Parathyroid adenoma (tissue), 2 donors: ENCODE measurements at regions not wholly inside any gene's neighbourhood (a gene's known extent, or its start where the extent isn't known, plus 50 kb on each side); places are given as distances from the start of the nearest gene placed in this dataset.
A peak's percentile ranks its signal among the peaks of the same experiment; 100 is the strongest.

Experiments
- H2AFZ ChIP-seq: fragments of 300-600 bp; sonication (generic); one replicate; pipeline ENCODE4 v1.7.0; 2017; ENCODE audit warnings: antibody characterized with exemption, mild to moderate bottlenecking
- H3K27ac ChIP-seq: fragments of 300-600 bp; sonication (generic); one replicate; pipeline ENCODE4 v1.7.0; 2017
- H3K27me3 ChIP-seq: fragments of 300-600 bp; sonication (generic); one replicate; pipeline ENCODE4 v1.7.0; 2017; ENCODE audit warnings: low read length; ENCODE audit not compliant: control insufficient read depth, insufficient read depth
- H3K36me3 ChIP-seq: fragments of 300-600 bp; sonication (generic); one replicate; pipeline ENCODE4 v1.7.0; 2017; ENCODE audit warnings: low read length; ENCODE audit not compliant: control insufficient read depth, insufficient read depth
- H3K4me1 ChIP-seq: fragments of 300-600 bp; sonication (generic); one replicate; pipeline ENCODE4 v1.7.0; 2017; ENCODE audit warnings: control low read depth
- H3K4me2 ChIP-seq: fragments of 300-600 bp; sonication (generic); one replicate; pipeline ENCODE4 v1.7.0; 2017; ENCODE audit warnings: low read length
- H3K4me3 ChIP-seq: fragments of 300-600 bp; sonication (generic); one replicate; pipeline ENCODE4 v1.7.0; 2017; ENCODE audit warnings: low read depth, low read length
- H3K79me2 ChIP-seq: fragments of 300-600 bp; sonication (generic); one replicate; pipeline ENCODE4 v1.7.0; 2017; ENCODE audit warnings: control low read depth
- H3K9ac ChIP-seq: fragments of 300-600 bp; sonication (generic); one replicate; pipeline ENCODE4 v1.7.0; 2017; ENCODE audit warnings: mild to moderate bottlenecking
- H3K9me3 ChIP-seq: fragments of 300-600 bp; sonication (generic); one replicate; pipeline ENCODE4 v1.7.0; 2017; ENCODE audit warnings: low read length; ENCODE audit not compliant: control insufficient read depth
- TF ChIP-seq, protein P1 (sequence below): fragments of 300-600 bp; sonication (generic); IDR thresholded peaks from one replicate; pipeline ENCODE4 v1.7.0; 2017; ENCODE audit warnings: antibody characterized with exemption, mild to moderate bottlenecking
- donor health status: primary hyperparathyroidism.

DNA sequence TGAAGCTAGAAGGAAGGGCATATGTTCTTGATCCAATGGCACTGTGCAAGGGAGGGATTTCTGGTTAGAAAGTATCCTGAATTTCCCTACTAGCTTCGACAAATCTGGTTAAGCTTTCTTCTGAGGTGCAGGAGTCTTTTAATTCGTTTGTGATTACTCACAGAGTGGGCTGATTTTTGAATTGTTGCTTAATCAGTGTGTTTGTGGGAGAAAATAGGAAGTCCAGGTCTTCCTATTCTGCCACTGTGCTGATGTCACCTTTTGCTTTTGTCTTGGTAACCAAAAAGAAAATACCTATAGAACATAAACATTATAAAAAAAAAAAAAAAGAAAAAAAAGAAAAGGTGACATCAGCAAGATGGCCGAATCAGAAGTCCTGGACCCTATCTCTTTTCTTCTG is 1008.6 kb downstream of the TSN start:
- H3K4me1 ChIP-seq, result no peaks in the 10 kb centered on the region
- H3K9me3 ChIP-seq, result no peaks in the 10 kb centered on the region
- no peak overlapping the region for H3K9ac ChIP-seq
- H3K79me2 ChIP-seq, result no peaks in the 10 kb centered on the region
- no peak overlapping the region for H2AFZ ChIP-seq
- TF ChIP-seq, protein P1, sequence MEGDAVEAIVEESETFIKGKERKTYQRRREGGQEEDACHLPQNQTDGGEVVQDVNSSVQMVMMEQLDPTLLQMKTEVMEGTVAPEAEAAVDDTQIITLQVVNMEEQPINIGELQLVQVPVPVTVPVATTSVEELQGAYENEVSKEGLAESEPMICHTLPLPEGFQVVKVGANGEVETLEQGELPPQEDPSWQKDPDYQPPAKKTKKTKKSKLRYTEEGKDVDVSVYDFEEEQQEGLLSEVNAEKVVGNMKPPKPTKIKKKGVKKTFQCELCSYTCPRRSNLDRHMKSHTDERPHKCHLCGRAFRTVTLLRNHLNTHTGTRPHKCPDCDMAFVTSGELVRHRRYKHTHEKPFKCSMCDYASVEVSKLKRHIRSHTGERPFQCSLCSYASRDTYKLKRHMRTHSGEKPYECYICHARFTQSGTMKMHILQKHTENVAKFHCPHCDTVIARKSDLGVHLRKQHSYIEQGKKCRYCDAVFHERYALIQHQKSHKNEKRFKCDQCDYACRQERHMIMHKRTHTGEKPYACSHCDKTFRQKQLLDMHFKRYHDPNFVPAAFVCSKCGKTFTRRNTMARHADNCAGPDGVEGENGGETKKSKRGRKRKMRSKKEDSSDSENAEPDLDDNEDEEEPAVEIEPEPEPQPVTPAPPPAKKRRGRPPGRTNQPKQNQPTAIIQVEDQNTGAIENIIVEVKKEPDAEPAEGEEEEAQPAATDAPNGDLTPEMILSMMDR, result no peak
- H3K4me2 ChIP-seq, result no peak overlapping the region
- H3K27me3 ChIP-seq, result no peaks in the 10 kb centered on the region
- no peak overlapping the region for H3K27ac ChIP-seq
- no peak overlapping the region for H3K4me3 ChIP-seq
- H3K36me3 ChIP-seq, result no peaks in the 10 kb centered on the region

DNA sequence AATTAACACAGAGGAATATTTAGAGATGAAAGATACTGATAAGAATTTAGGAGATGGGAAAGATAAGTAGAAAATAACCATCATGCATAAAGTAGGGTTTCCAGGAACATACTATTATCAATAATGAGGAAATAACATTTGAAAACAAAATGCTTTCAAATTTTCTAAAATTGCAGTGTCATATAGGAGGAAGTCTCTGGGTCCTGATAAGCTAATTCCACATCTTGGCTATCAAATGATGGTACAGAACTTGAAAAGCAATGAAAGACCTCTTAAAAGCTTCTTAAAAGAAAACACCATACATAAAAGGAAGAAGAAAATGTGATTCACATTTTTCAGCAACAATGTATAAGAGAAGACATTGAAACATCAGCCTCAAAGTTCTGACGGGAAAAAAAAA is 1024.8 kb downstream of the TSN start:
- H3K4me1 ChIP-seq, result no peaks in the 10 kb centered on the region
- H3K9ac ChIP-seq, result no peak overlapping the region
- no peaks in the 10 kb centered on the region for H3K27me3 ChIP-seq
- H2AFZ ChIP-seq, result no peak overlapping the region
- H3K4me3 ChIP-seq, result no peak overlapping the region
- H3K36me3 ChIP-seq, result no peaks in the 10 kb centered on the region
- no peaks in the 10 kb centered on the region for H3K9me3 ChIP-seq
- no peaks in the 10 kb centered on the region for H3K79me2 ChIP-seq
- TF ChIP-seq, protein P1, result no peak
- no peak overlapping the region for H3K27ac ChIP-seq
- no peak overlapping the region for H3K4me2 ChIP-seq

DNA sequence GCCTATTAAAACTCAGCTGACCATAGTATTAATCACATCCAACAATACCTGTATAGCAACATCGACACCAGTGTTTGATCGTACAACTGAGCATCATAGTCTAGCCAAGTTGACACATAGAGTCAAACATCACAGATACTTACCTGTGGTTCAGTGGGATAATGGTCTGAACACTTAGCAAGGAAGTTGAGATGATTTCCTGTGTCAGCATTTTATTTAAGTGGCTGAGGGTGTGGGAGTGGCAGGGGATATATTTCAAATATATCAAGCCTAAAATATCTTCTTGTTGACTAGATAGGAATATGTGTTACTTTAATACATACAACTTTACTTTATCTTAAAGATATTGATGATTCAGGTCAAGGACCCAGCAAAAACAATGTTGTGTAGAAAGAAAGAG is 1038.6 kb downstream of the TSN start:
- TF ChIP-seq, protein P1, result no peak

DNA sequence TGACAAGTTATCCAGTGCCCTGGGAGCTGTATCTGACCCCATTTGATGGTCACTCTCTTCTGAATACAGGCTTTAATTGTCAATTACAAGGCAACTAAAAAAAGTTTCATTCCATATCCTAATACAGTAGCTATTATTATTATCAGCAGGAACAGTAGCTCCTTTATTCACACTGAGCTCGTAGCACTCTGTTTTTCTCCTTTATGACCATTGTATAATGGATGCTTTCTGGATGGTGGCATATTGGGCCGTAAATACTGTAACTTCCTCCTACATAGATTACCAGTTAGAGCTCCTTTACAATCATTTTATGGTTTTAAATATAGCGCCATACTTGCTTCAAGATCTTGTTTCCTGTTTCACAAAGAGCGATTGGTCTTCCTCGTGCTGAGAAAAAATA is 1040.3 kb downstream of the TSN start:
- H3K27me3 ChIP-seq, result no peaks in the 10 kb centered on the region
- H3K4me3 ChIP-seq, result no peak overlapping the region

More for the DNA sequence above, 1038.6 kb downstream of the TSN start:
- Histone ChIP-seq H3K27me3 (no peaks in the 10 kb centered on the region), H3K36me3 (no peaks in the 10 kb centered on the region), H3K79me2 (no peaks in the 10 kb centered on the region), H3K4me2 (no peak overlapping the region), H3K4me1 (peaks cover 17% of the 10 kb centered on the region), H3K9me3 (no peaks in the 10 kb centered on the region), H3K27ac (no peak overlapping the region), H3K9ac (no peak overlapping the region), H3K4me3 (no peak overlapping the region), H2AFZ (no peak overlapping the region)

DNA sequence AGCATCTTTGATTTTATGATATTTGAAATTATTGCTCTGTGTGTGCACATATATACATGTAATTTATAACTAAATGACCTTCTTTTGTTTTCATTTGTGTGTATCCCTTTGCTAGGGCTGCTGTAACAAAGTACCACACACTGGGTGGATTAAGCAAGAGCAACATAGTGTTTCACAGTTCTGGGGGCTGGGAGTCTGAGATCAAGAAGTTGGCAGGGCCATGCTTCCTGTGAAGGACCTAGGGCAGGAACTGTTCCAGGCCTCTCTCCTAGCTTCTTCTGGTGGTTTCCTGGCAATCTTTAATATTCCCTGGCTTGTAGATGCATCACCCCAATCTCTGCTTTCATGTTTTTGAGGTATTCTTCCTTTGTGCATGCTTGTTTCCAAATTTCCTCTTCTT is 1043.9 kb downstream of the TSN start:
- no peak overlapping the region for H3K4me2 ChIP-seq
- TF ChIP-seq, protein P1, result no peak
- no peak overlapping the region for H3K27ac ChIP-seq
- H3K4me1 ChIP-seq, result peaks cover 17% of the 10 kb centered on the region
- no peak overlapping the region for H2AFZ ChIP-seq
- H3K36me3 ChIP-seq, result no peaks in the 10 kb centered on the region
- no peaks in the 10 kb centered on the region for H3K79me2 ChIP-seq
- H3K27me3 ChIP-seq, result no peaks in the 10 kb centered on the region
- H3K9ac ChIP-seq, result no peak overlapping the region
- no peaks in the 10 kb centered on the region for H3K9me3 ChIP-seq
- no peak overlapping the region for H3K4me3 ChIP-seq

More for the DNA sequence above, 1040.3 kb downstream of the TSN start:
- H2AFZ ChIP-seq, result peak overlapping the region; percentile 29
- no peaks in the 10 kb centered on the region for H3K9me3 ChIP-seq
- TF ChIP-seq, protein P1, result no peak
- no peaks in the 10 kb centered on the region for H3K79me2 ChIP-seq
- no peak overlapping the region for H3K4me2 ChIP-seq
- no peak overlapping the region for H3K9ac ChIP-seq
- H3K36me3 ChIP-seq, result no peaks in the 10 kb centered on the region
- peak overlapping the region; percentile 50 for H3K27ac ChIP-seq
- H3K4me1 ChIP-seq, result peaks cover 17% of the 10 kb centered on the region
